GM18909 (cell line): ENCODE measurements at regions not wholly inside any gene's neighbourhood (a gene's known extent, or its start where the extent isn't known, plus 50 kb on each side); places are given as distances from the start of the nearest gene placed in this dataset.
"Not testable (repeated sequence)": the region's sequence is repeated elsewhere in the genome, so short reads cannot be mapped to it uniquely, and the experiment has no call there.

Source experiments
- ATAC-seq: cut with Tn5 transposase; IDR thresholded peaks from one replicate; pipeline ENCODE4 v1.9.1; 2021; ENCODE audit warnings: mild to moderate bottlenecking; ENCODE audit not compliant: unreplicated experiment, poor library complexity

DNA sequence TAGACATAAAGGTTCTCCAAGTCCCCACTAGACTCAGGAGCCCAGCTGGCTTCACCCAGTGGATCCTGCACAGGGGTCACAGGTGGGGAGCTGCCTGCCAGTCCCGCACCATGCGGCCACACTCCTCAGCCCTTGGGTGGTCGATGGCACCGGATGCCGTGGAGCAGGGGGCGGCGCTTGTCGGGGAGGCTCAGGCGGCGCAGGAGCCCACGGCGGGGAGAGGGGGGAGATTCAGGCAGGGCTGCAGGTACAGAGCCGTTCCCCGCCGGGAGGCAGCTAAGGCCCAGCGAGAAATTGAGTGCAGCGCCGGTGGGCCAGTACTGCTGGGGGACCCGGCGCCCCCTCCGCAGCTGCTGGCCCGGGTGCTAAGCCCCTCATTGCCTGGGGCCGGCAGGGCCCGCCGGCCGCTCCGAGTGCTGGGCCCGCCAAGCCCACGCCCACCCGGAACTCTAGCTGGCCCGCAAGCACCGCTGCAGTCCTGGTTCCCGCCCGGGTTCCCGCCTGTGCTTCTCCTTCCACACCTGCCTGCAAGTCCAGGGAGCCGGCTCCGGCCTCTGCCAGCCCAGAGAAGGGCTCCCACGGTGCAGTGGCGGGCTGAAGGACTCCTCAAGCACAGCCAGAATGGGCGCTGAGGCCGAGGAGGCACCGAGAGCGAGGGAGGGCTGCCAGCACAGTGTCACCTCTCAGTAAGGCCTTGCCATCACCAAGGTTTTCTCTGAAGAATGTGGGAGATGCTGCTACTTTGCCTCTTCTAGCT lies 58.4 kb upstream of the PPP1R12A start:
- no peak for ATAC-seq

DNA sequence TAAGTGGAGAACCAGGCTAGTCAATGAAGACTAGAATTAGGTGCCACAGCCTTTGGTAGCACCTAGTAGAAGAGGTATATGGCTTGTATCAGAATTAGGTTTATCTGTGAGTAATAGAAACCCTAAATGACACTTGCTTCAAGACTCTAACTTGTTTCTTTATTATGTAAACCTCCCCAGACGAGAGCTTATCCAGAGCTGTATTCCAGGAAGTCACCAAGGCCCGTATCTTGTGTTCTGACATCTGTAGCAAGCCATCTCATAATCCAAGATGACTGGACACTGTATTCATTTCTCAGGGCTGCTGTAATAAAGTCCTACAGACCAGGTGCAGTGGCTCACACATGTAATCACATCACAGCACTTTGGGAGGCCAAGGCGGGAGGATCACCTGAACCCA lies 56.7 kb upstream of the PPP1R12A start:
- no peak for ATAC-seq

DNA sequence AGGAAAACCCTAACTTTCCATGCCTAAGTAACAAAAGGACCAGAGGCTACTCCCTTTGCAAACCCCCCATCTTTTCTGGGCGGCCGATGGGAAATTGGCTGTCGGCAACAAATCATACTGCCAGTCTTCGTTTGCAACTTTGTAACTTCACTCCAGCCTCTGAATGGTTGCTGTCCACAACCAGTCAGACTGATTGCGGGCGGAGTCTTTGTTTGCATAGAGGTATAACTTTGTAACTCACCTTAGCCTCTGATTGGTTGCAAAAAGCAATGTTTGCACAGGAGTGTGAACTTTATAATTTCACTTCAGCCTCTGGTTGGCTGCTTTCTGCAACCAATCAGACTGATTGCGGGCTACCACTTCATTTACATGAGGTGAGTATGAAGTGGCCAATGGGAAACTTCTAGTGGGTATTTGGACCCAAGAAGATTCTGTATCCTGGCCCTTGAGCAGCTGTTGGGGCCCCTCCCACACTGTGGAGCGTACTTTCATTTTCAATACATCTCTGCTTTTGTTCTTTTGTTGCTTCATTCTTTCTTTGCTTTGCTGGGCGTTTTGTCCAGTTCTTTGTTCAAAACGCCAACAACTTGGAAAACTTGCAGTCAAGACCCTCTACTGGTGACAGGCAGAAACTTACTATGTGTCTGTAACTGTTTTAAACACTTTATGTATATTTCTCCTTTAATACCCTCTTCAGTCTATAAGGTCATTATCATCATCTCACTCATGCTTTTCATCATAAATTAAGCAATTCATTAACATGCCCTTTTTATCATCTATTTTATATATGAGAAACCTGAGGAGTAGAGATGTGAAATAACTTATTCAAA lies 55.8 kb upstream of the PPP1R12A start:
- not testable (repeated sequence) for ATAC-seq

DNA sequence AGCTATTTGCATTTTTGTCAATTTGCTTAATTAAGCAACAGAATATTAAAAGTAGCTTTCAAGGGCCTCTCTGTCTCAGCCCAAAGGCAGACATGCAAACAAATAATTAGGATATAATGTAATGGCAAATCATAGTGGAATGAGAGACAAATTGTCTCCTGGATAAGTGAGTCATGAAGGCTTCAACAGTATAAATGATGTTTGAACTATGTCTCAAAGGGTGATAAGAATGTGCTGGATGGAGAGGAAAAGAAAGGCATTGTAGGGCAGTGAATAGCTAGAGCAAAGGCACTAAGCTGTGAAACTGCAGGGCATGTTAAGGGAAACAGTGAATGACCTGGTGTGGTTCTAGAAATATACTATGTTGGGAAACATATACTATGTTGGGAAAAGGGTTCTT lies 53.5 kb upstream of the PPP1R12A start:
- ATAC-seq = no peak

DNA sequence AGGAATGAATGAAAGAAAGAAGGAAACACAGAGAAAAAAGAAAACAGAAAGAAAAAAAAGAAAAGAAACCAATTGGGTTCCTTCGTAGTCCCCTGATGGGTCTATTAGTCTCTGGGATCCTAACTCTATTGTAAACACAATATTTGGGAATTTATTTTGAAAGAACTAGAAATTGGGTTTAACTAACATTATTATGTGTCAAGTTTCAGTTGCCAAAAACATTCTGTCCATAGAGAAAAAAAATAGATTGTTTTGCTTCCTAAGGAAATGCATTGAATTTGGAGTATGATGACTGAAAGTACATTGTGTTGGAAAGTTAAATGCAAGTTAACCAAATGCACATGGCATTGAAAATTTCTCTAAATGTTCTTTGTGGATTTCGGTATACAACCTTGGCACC lies 52.8 kb upstream of the PPP1R12A start:
- no peak for ATAC-seq
